Liver (tissue), 7 donors: ENCODE measurements at regions not wholly inside any gene's neighbourhood (a gene's known extent, or its start where the extent isn't known, plus 50 kb on each side); places are given as distances from the start of the nearest gene placed in this dataset.

Source experiments
- DNase-seq: peaks from one replicate; pipeline ENCODE4 v3.0.0-alpha.2; 2017; ENCODE audit warnings: low spot score
- H3K27ac ChIP-seq, 2 donors: one replicate each; pipeline ENCODE4 v1.7.0; 2013; ENCODE audit warnings: inconsistent platforms in 2 of 2, low read length in 2 of 2, control low read depth in 1 of 2, low read depth in 1 of 2, mild to moderate bottlenecking in 1 of 2
- H3K27me3 ChIP-seq, 4 donors: one replicate each; pipeline versions ENCODE4 v1.6.1 to v1.7.0; 2013; ENCODE audit warnings: low read length in 3 of 4, inconsistent platforms in 1 of 4, mild to moderate bottlenecking in 1 of 4, moderate library complexity in 1 of 4; ENCODE audit not compliant: control insufficient read depth in 4 of 4, insufficient read depth in 4 of 4
- H3K36me3 ChIP-seq, 4 donors: one replicate each; pipeline versions ENCODE4 v1.6.1 to v1.7.0; 2013; ENCODE audit warnings: low read length in 3 of 4, mild to moderate bottlenecking in 3 of 4, low read depth in 1 of 4, moderate library complexity in 1 of 4; ENCODE audit not compliant: control insufficient read depth in 4 of 4, insufficient read depth in 3 of 4
- H3K4me1 ChIP-seq, 4 donors: one replicate each; pipeline versions ENCODE4 v1.6.1 to v1.7.0; 2013; ENCODE audit warnings: low read length in 3 of 4, mild to moderate bottlenecking in 3 of 4, moderate library complexity in 1 of 4; ENCODE audit not compliant: control insufficient read depth in 4 of 4, insufficient read depth in 4 of 4
- H3K4me3 ChIP-seq, 3 donors: one replicate each; pipeline versions ENCODE4 v1.6.1 to v1.7.0; 2013; ENCODE audit warnings: low read length in 3 of 3, control low read depth in 1 of 3, low read depth in 1 of 3, mild to moderate bottlenecking in 1 of 3
- H3K9ac ChIP-seq, 2 donors: one replicate each; pipeline ENCODE4 v1.7.0; 2013; ENCODE audit warnings: low read length in 2 of 2, mild to moderate bottlenecking in 2 of 2, moderate library complexity in 2 of 2, control low read depth in 1 of 2, low read depth in 1 of 2
- H3K9me3 ChIP-seq, 4 donors: one replicate each; pipeline versions ENCODE4 v1.6.1 to v1.7.0; 2013; ENCODE audit warnings: low read length in 3 of 4; ENCODE audit not compliant: control insufficient read depth in 4 of 4
- ATF3 ChIP-seq: IDR thresholded peaks from 2 replicates; pipeline ENCODE4 v1.6.1; 2016; ENCODE audit warnings: antibody characterized with exemption
- EGR1 ChIP-seq, 2 donors: IDR thresholded peaks; 2 replicates each; pipeline ENCODE4 v1.6.1; 2016 to 2018; ENCODE audit warnings: antibody characterized with exemption in 2 of 2, low read depth in 2 of 2
- FOXA1 ChIP-seq: IDR thresholded peaks from 2 replicates; pipeline ENCODE4 v1.6.1; 2016; ENCODE audit warnings: antibody characterized with exemption
- FOXA2 ChIP-seq: IDR thresholded peaks from 2 replicates; pipeline ENCODE4 v1.6.1; 2016; ENCODE audit warnings: antibody characterized with exemption
- GABPA ChIP-seq, 2 donors: IDR thresholded peaks in 1 of 2; conservative IDR thresholded peaks in 1 of 2; 2 replicates each; pipeline ENCODE4 v1.6.1; 2016; ENCODE audit warnings: antibody characterized with exemption in 2 of 2, mild to moderate bottlenecking in 1 of 2, moderate library complexity in 1 of 2
- HNF4A ChIP-seq, 2 donors: conservative IDR thresholded peaks; 2 replicates each; pipeline ENCODE4 v1.6.1; 2016; ENCODE audit warnings: antibody characterized with exemption in 2 of 2, mild to moderate bottlenecking in 2 of 2
- HNF4G ChIP-seq: IDR thresholded peaks from 2 replicates; pipeline ENCODE4 v1.6.1; 2016; ENCODE audit warnings: antibody characterized with exemption
- JUND ChIP-seq, 2 donors: IDR thresholded peaks; 2 replicates each; pipeline ENCODE4 v1.6.1; 2016; ENCODE audit warnings: antibody characterized with exemption in 2 of 2
- MAX ChIP-seq: IDR thresholded peaks from 2 replicates; pipeline ENCODE4 v1.6.1; 2016; ENCODE audit warnings: antibody characterized with exemption
- RAD21 ChIP-seq, 2 donors: IDR thresholded peaks; 2 replicates each; pipeline ENCODE4 v1.6.1; 2016; ENCODE audit warnings: antibody characterized with exemption in 2 of 2, mild to moderate bottlenecking in 2 of 2
- REST ChIP-seq: IDR thresholded peaks from 2 replicates; pipeline ENCODE4 v1.6.1; 2016; ENCODE audit warnings: antibody characterized with exemption, mild to moderate bottlenecking
- RXRA ChIP-seq, 2 donors: IDR thresholded peaks; 2 replicates each; pipeline ENCODE4 v1.6.1; 2017 to 2018; ENCODE audit warnings: antibody characterized with exemption in 2 of 2, mild to moderate bottlenecking in 1 of 2
- SP1 ChIP-seq: IDR thresholded peaks from 2 replicates; pipeline ENCODE4 v1.6.1; 2018; ENCODE audit warnings: antibody characterized with exemption, mild to moderate bottlenecking
- TAF1 ChIP-seq: conservative IDR thresholded peaks from 2 replicates; pipeline ENCODE4 v1.6.1; 2016; ENCODE audit warnings: antibody characterized with exemption, mild to moderate bottlenecking
- YY1 ChIP-seq: IDR thresholded peaks from 2 replicates; pipeline ENCODE4 v1.6.1; 2016; ENCODE audit warnings: antibody characterized with exemption, mild to moderate bottlenecking
- ZBTB33 ChIP-seq: IDR thresholded peaks from 2 replicates; pipeline ENCODE4 v1.6.1; 2016; ENCODE audit warnings: antibody characterized with exemption
- WGBS: extraction: QIAGEN DNeasy Blood & Tissue Kit; methylation state at CpG from one replicate; pipeline ENCODE4 v1.1.7; 2013; 5-methylcytosine and 5-hydroxymethylcytosine counted together
- donor health status: healthy.
- donor health status: healthy.
- donor health status: healthy.
- donor health status: healthy.

- Histone ChIP-seq H3K4me1 (no peaks in the 10 kb centered on the region), H3K27me3 (peaks cover 0 to 4% (median 0%) of the 10 kb centered on the region in 4 donors), H3K36me3 (no peaks in the 10 kb centered on the region), H3K9ac (no peak overlapping the region), H3K27ac (no peak overlapping the region), H3K4me3 (no peak overlapping the region), H3K9me3 (no peaks in the 10 kb centered on the region)
- TF ChIP-seq GABPA (IDR thresholded peaks at IDR 0.05 in 1 of 2, conservative IDR thresholded peaks at IDR 0.05 in 1 of 2) (no peak), EGR1 (IDR thresholded peaks at IDR 0.05; ENCODE audit: low read depth in 2 of 2) (no peak), ATF3 (no peak), ZBTB33 (no peak), REST (no peak), HNF4A (conservative IDR thresholded peaks at IDR 0.05) (no peak), RAD21 (IDR thresholded peaks at IDR 0.05) (no peak), FOXA2 (no peak), YY1 (no peak)
- 88% methylated on average over 7 of the region's 7 CpGs for WGBS
- DNase-seq: no peak
Observed at GRCh38 chr20:60422848-60423247, 464.6 kb downstream of the CDH26 start.

GRCh38 chr20:60424267-60424902 is 466.2 kb downstream of the CDH26 start:
- 58% methylated on average over 4 of the region's 4 CpGs for WGBS
- no peak for TF ChIP-seq GABPA (IDR thresholded peaks at IDR 0.05 in 1 of 2, conservative IDR thresholded peaks at IDR 0.05 in 1 of 2)
- no peak for TF ChIP-seq RAD21 (IDR thresholded peaks at IDR 0.05)
- no peak for TF ChIP-seq MAX
- TF ChIP-seq FOXA2: no peak
- no peak for TF ChIP-seq ZBTB33
- TF ChIP-seq REST: no peak
- TF ChIP-seq HNF4A (conservative IDR thresholded peaks at IDR 0.05): no peak
- no peak for TF ChIP-seq FOXA1
- TF ChIP-seq SP1: no peak
- no peak for TF ChIP-seq EGR1 (IDR thresholded peaks at IDR 0.05; ENCODE audit: low read depth in 2 of 2)
- TF ChIP-seq ATF3: no peak
- TF ChIP-seq RXRA (IDR thresholded peaks at IDR 0.05): no peak
- no peak for TF ChIP-seq JUND (IDR thresholded peaks at IDR 0.05)
- no peak for TF ChIP-seq HNF4G
- TF ChIP-seq TAF1: no peak
- H3K9me3 ChIP-seq: no peaks in the 10 kb centered on the region
- no peak overlapping the region for H3K27ac ChIP-seq
- H3K9ac ChIP-seq: no peak overlapping the region
- no peak overlapping the region for H3K4me3 ChIP-seq
- H3K4me1 ChIP-seq: no peaks in the 10 kb centered on the region
- H3K36me3 ChIP-seq: no peaks in the 10 kb centered on the region
- H3K27me3 ChIP-seq: no peaks in the 10 kb centered on the region
- DNase-seq: no peak
